Cardiac muscle cell (in vitro differentiated cells and primary cell): ENCODE measurements at regions not wholly inside any gene's neighbourhood (a gene's known extent, or its start where the extent isn't known, plus 50 kb on each side); places are given as distances from the start of the nearest gene placed in this dataset.
"Not testable (repeated sequence)": the region's sequence is repeated elsewhere in the genome, so short reads cannot be mapped to it uniquely, and the experiment has no call there.

Experiments used
- DNase-seq, 2 donors: peaks; one replicate each; pipeline versions ENCODE4 v3.0.0 to v3.0.0-alpha.2; 2010 to 2017; ENCODE audit warnings: low read depth in 1 of 2, low spot score in 1 of 2
- H3K27ac ChIP-seq: fragments of 200-600 bp; sonication (generic); 2 replicates; pipeline ENCODE4 v1.5.1; 2016
- H3K27me3 ChIP-seq: fragments of 200-600 bp; sonication (generic); 2 replicates; pipeline ENCODE4 v1.6.0; 2016; ENCODE audit warnings: control low read depth
- H3K36me3 ChIP-seq: fragments of 200-600 bp; sonication (generic); 2 replicates; pipeline ENCODE4 v1.5.1; 2016; ENCODE audit warnings: control low read depth
- H3K4me1 ChIP-seq: fragments of 200-600 bp; sonication (generic); 2 replicates; pipeline ENCODE4 v1.8.1; 2017; ENCODE audit warnings: low read depth, mild to moderate bottlenecking, mixed run types
- H3K4me3 ChIP-seq: fragments of 200-600 bp; sonication (generic); 2 replicates; pipeline ENCODE4 v1.5.1; 2016; ENCODE audit warnings: mild to moderate bottlenecking
- H3K9me3 ChIP-seq: fragments of 200-600 bp; sonication (generic); 2 replicates; pipeline ENCODE4 v1.5.1; 2017; ENCODE audit warnings: low read depth, mild to moderate bottlenecking, control low read depth
- TF ChIP-seq, protein P1 (sequence below): IDR thresholded peaks from 2 replicates; pipeline ENCODE4 v1.5.1; 2012; ENCODE audit warnings: low read depth, mild to moderate bottlenecking, low read length

GRCh38 chr9:74064702-74065101 is 432.4 kb upstream of the RORB start:
- Histone ChIP-seq H3K27ac (no peak overlapping the region), H3K36me3 (no peaks in the 10 kb centered on the region), H3K4me3 (no peak overlapping the region), H3K27me3 (no peaks in the 10 kb centered on the region), H3K4me1 (no peaks in the 10 kb centered on the region), H3K9me3 (no peaks in the 10 kb centered on the region)
- no peak for DNase-seq
- TF ChIP-seq, protein P1, sequence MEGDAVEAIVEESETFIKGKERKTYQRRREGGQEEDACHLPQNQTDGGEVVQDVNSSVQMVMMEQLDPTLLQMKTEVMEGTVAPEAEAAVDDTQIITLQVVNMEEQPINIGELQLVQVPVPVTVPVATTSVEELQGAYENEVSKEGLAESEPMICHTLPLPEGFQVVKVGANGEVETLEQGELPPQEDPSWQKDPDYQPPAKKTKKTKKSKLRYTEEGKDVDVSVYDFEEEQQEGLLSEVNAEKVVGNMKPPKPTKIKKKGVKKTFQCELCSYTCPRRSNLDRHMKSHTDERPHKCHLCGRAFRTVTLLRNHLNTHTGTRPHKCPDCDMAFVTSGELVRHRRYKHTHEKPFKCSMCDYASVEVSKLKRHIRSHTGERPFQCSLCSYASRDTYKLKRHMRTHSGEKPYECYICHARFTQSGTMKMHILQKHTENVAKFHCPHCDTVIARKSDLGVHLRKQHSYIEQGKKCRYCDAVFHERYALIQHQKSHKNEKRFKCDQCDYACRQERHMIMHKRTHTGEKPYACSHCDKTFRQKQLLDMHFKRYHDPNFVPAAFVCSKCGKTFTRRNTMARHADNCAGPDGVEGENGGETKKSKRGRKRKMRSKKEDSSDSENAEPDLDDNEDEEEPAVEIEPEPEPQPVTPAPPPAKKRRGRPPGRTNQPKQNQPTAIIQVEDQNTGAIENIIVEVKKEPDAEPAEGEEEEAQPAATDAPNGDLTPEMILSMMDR: no peak

- TF ChIP-seq, protein P1: no peak
- Histone ChIP-seq H3K27ac (no peak overlapping the region), H3K27me3 (no peaks in the 10 kb centered on the region), H3K4me3 (no peak overlapping the region), H3K4me1 (no peaks in the 10 kb centered on the region), H3K36me3 (no peaks in the 10 kb centered on the region), H3K9me3 (no peaks in the 10 kb centered on the region)
- no peak for DNase-seq
Measured at GRCh38 chr9:74066128-74066527, 431.0 kb upstream of the RORB start.

- Histone ChIP-seq H3K27me3 (no peaks in the 10 kb centered on the region), H3K27ac (no peak overlapping the region), H3K4me3 (no peak overlapping the region), H3K36me3 (no peaks in the 10 kb centered on the region), H3K4me1 (no peaks in the 10 kb centered on the region), H3K9me3 (no peaks in the 10 kb centered on the region)
- DNase-seq: no peak
- TF ChIP-seq, protein P1: no peak
Measured at GRCh38 chr9:74066605-74067004, 430.5 kb upstream of the RORB start.

DNA sequence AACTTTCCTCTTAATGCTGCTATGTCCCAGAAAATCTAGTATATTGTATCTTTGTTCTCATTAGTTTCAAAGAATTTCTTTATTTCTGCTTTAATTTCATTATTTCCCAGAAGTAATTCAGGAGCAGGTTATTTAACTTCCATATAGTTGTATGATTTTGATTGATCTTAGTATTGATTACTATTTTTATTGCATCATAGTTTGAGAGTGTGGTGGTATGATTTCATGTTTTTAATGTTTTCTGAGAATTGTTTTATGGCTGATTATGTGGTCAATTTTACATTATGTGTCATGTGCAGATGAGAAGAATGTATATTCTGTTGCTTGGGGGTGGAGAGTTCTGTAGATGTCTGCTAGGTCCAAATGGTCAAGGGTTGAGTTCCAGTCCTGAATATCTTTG is 425.6 kb upstream of the RORB start:
- DNase-seq: no peak
- TF ChIP-seq, protein P1: no peak
- Histone ChIP-seq H3K36me3 (no peaks in the 10 kb centered on the region), H3K9me3 (no peaks in the 10 kb centered on the region), H3K4me1 (no peaks in the 10 kb centered on the region), H3K4me3 (no peak overlapping the region), H3K27ac (no peak overlapping the region), H3K27me3 (no peaks in the 10 kb centered on the region)

DNA sequence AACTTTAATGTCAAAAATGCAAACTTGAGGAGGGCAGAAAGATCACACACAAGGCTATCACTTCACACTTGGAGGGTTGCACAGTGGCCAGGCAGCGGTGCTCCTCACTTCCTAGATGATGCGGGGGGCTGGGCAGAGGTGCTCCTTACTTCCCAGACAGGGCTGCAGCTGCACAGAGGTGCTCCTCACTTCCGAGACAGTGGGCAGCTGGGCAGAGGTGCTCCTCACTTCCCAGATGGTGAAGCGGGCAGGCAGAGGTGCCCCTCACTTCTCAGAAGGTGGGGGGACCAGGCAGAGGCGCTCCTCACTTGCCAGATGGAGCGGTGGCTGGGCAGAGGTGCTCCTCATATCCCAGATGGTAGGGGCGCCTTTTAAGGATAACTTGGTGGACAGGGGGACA is 423.2 kb upstream of the RORB start:
- Histone ChIP-seq H3K9me3 (no peaks in the 10 kb centered on the region), H3K36me3 (no peaks in the 10 kb centered on the region), H3K27me3 (no peaks in the 10 kb centered on the region), H3K4me3 (no peak overlapping the region), H3K27ac (no peak overlapping the region), H3K4me1 (no peaks in the 10 kb centered on the region)
- DNase-seq: no peak
- TF ChIP-seq, protein P1: no peak

GRCh38 chr9:74078647-74079046 is 418.5 kb upstream of the RORB start:
- Histone ChIP-seq H3K9me3 (no peaks in the 10 kb centered on the region), H3K4me1 (no peaks in the 10 kb centered on the region), H3K27ac (no peak overlapping the region), H3K4me3 (no peak overlapping the region), H3K27me3 (no peaks in the 10 kb centered on the region), H3K36me3 (no peaks in the 10 kb centered on the region)
- TF ChIP-seq, protein P1: no peak
- DNase-seq: peak in 1 of 2 donors; percentile 17

DNA sequence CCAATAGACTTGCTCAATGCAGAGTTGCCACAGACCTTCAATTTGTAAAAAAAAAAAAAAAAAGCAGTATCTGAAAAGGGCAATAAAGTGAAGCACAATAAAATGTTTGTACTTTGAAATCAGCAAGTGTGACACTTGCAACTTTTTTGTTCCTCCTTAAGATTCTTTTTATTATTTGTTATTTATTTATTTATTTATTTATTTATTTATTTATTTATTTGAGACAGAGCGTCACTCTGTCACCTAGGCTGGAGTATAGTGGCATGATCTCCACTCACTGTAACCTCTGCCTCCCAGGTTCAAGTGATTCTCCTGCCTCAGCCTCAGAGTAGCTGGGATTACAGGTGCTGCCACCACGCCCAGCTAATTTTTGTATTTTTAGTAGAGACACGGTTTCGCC is 416.5 kb upstream of the RORB start:
- H3K9me3 ChIP-seq: not testable (repeated sequence)

More for the DNA sequence above, 416.5 kb upstream of the RORB start:
- H3K4me3 ChIP-seq, H3K27me3 ChIP-seq, H3K27ac ChIP-seq, H3K4me1 ChIP-seq, H3K36me3 ChIP-seq, DNase-seq: not testable (repeated sequence)
